ENCODE measurements at regions not wholly inside any gene's neighbourhood (a gene's known extent, or its start where the extent isn't known, plus 50 kb on each side); places are given as distances from the start of the nearest gene placed in this dataset.
"Not testable (repeated sequence)": the region's sequence is repeated elsewhere in the genome, so short reads cannot be mapped to it uniquely, and the experiment has no call there.

DNA sequence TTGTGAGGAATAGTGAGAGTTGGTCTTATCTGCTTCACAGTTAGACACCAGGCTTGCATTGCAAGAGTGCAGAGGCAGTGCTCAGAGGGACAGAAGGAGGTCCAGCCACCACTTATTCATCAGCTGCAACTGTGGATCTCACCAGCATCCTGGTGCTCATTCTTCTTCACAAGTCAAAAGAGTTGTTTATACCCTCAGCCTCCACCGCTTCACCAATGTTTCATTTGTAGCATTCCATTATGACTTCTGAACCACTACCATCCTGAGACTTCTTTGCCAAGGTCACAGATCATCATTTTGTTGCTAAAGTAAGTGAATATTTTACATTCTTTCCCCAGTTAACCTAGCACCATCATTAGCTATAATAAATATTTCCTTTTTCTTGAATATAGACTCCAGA, 230.5 kb upstream of the KITLG start:
- no peak for DNase-seq

GRCh38 chr12:88809841-88810240, 229.6 kb upstream of the KITLG start:
- DNase-seq = not testable (repeated sequence)

DNA sequence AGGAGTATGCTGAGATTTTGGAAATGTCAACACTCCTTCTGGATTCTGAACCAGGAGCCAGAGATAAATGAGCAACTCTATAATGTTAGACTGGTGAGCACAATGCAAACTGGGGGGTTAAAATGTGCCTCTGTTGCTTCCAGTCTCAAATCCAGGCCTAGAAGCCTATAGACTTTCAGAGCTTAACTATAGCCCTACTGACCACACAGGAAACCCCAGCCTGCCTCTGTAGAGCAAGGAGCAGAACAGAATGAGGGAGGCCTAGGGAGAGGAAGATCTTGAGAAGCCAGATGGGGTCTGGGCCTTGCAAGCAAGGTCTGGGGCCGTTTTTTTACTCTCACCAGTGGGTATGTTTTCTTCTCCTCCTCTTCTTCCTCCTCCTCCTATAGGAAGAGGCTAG, 225.4 kb upstream of the KITLG start:
- no peak for DNase-seq

GRCh38 chr12:88805286-88805685, 225.0 kb upstream of the KITLG start:
- DNase-seq = no peak

GRCh38 chr12:88802096-88802706, 221.9 kb upstream of the KITLG start:
- no peak for DNase-seq

- no peak for DNase-seq
Observed at GRCh38 chr12:88801227-88802095, 221.2 kb upstream of the KITLG start.

GRCh38 chr12:88793096-88793495, 212.8 kb upstream of the KITLG start:
- DNase-seq = no peak

DNA sequence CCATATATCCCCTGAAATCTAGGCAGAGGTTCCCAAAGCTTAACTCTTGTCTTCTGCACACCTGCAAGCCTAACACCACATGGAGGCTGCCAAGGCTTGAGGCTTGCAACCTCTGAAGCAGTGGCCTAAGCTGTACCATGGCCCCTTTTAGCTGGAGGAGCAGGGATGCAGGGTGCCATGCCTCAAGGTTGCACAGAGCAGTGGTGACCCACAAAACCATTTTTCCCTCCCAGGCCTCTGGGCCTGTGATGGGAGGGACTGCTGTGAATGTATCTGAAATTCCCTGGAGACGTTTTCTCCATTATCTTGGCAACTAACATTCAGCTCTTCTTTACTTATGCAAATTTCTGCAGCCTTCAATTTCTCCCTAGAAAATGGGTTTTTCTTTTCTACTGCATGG, 210.0 kb upstream of the KITLG start:
- DNase-seq = no peak

DNA sequence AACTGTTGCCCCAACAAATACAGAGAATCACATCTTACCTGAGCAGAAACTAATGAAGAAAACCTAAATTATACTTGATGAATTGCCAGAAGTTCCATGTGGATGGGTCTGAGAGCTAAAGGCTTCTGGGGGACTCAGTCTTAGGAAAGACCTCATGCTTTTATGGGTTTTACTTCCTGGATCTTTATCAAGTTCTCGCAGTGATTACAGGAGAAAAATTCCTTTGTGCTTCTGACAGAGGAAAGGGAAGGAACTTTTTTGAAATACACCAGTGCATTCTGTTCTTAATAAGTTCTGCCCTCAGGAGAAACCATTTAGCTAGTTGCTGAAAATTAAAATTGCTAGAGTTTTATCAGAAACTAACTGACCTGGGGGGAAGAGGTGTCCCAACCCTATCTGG, 203.9 kb upstream of the KITLG start:
- no peak for DNase-seq

- DNase-seq = no peak
Observed at GRCh38 chr12:88782351-88782750, 202.1 kb upstream of the KITLG start.

DNA sequence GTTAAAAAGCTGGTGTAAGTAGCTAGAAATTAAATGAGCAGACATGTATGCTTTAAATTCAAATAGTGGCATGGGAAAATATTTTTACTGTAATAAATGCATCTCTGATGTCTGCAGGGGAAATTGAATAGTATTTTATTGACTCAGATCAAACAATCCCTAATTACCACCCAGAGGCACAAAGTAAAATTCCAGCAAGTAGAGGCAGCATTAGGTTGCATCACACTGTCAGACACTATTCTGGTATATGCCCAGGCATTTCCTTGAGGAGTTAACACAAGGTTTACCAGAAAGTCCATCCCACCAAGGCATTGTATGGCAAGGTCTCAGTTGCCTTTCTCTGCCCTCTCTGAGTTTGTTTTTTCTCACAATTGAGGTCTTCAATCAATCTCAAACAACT, 201.6 kb upstream of the KITLG start:
- DNase-seq = no peak

DNA sequence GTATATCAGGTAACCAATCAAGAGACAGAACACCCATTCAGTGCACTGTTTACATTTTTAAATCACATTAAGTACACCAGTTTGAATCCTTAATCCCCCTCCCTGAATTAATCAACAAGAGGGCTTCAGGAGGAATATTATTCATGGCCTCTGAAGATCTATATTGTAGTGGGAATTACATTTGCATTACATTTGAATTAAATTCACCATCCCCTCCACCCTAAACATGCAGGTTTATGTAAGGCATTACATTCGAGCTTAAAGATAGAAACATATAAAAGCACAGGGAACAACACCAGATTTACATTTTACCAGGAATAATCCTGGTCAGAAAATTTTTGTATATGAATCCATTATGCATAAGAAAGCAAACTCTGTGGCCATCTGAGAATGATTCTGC, 197.8 kb upstream of the KITLG start:
- DNase-seq = no peak

DNA sequence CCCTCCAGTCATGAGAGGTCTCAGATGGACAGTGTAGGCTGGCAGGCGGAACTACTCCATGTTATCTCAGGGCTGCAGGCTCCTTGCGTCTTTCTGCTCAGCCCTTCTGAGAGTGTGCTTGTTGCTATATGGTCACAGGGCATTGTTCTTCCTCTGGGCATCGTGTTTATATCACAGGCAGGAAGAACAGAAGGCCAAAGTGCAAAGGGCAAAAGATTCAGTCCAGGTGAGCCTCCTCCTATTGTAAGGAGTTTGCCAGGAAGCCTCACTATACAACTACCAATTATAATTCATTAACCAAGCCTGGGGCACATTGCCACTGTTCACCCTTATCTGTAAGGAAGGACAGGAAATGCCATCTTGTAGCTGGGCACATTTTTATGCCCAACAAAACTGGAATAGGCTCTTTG, 195.5 kb upstream of the KITLG start:
- DNase-seq = no peak

- no peak for DNase-seq
Observed at GRCh38 chr12:88767699-88768098, 187.4 kb upstream of the KITLG start.

DNA sequence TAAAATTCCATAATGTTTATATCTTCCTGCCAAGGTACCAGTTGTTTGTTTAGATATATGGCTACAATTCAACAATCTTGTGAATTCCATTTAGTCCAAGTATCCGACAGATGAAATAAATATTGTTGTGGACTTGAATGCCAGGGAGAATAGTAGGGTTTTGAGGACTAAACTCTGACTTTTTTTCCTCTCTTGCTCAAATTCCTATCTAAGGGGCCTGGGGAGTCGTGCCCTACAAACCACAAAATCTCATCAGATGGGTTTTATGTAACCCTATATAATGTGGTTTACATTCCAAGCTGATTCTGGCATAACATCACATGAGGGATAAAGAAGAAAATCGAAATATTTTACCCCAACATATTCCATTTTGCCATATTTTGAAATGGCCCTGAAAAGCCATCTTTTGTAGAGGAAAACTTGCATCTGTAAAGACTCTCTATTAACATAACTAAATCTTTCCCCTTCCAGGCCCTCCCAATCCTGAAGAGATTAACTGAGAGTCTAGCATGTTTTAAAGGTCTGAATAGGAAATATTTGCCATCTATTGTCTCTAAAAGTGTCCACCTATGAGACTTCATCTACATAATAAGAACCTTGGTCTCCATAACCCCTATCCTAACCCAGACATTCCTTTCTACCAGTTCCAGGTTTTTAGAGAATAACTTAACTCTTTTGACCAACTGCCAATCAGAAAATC, 184.7 kb upstream of the KITLG start:
- DNase-seq = no peak

- no peak for DNase-seq
Observed at GRCh38 chr12:88763536-88764100, 183.3 kb upstream of the KITLG start.

DNA sequence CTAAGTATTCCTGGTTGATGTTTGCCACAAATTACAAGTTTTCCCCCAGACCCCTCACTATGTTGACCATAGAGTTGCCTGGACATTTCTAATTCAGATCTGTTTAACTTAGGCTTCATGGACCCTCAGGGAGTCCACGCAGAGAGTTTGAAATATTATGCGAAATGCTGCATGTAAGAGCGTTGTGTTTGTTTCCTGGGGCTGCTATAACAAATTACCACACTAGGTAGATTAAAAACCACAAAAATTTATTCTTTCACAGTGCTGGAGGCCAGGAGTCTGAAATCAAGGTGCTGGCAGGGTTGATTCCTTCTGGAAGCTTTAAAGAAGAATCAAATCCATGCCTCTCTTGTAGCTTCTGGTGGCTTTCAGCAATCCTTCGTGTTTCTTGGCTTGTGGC, 177.9 kb upstream of the KITLG start:
- no peak for DNase-seq

DNA sequence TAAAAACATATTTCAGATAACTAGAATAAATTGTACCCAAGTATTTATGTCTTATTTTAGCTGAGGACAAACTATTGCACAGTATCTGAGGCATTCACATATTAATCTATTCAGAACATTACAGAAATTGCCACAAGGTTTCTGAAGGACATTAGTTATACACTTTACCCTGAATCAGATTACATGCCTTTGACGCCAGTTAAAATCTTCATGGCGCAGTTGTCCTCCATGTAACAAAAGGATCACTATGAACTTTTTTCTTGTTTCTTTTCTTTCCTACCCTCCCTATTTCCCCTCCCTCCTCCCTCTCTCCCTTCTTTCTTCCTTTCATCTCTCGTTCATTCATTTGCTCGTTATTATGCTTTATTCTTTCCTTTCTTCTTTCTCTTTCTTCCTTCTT, 176.6 kb upstream of the KITLG start:
- DNase-seq = no peak

- no peak for DNase-seq
Observed at GRCh38 chr12:88756153-88756552, 175.9 kb upstream of the KITLG start.

GRCh38 chr12:88753707-88754106, 173.4 kb upstream of the KITLG start:
- DNase-seq = no peak

DNA sequence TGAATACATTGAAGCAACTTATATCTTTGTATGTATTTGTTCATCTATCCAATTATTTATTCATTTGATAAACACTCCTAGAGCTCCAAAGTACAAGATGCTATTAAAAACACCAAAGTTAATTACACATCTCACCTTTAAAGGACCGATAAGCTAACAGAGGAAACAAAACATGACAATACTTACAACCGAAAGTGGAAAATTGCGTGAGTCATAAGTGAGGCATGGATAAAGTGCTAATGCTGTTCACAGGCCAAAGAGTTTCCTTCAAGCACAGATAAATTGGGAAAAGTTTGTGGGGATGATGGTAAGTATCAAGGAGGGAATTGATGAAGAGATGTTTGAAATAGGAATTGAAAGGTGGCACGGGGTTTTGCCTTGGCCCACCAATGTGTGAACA, 172.8 kb upstream of the KITLG start:
- DNase-seq = no peak

GRCh38 chr12:88752183-88752582, 171.9 kb upstream of the KITLG start:
- DNase-seq = no peak

DNA sequence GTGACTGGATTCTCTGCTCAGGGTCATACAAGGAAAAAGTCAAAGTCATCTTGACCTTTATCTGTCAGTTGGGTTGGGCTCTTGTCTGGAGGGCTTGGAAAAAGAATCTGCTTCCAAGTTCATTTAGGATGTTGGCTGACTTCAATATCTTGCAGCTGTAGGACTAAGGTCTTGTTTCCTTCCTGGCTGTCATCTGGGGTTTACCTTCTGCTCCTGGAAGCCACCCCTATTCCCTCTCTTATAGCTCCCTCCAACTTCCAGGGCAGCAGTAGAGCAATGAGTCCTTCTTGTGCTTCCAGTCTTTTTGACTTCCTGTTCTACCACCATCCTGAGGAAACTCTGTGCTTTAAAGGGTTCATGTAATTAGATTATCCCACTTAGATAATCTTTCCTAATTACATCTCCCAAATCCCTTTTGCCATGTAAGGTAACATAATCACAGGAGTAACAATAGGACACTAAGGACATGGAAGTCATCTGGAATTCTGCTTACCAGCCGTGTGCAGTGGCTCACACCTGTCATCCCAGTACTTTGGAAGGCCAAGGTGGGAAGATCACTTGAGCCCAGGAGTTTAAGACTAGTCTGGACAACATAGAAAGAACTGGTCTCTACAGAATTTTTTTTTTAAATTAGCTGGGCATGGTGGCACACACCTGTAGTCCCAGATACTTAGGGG, 170.7 kb upstream of the KITLG start:
- no peak for DNase-seq
